8988T (cell line): ENCODE measurements at regions not wholly inside any gene's neighbourhood (a gene's known extent, or its start where the extent isn't known, plus 50 kb on each side); places are given as distances from the start of the nearest gene placed in this dataset.

ENCODE experiments used
- DNase-seq: peaks from one replicate; pipeline ENCODE4 v3.0.0; 2011

GRCh38 chr21:15152591-15152990 lies 87.8 kb upstream of the NRIP1 start:
- DNase-seq = no peak

GRCh38 chr21:15159382-15160020 lies 94.7 kb upstream of the NRIP1 start:
- DNase-seq = no peak

- DNase-seq = no peak
Observed at GRCh38 chr21:15160136-15160535, 95.3 kb upstream of the NRIP1 start.

GRCh38 chr21:15162921-15163320 lies 98.1 kb upstream of the NRIP1 start:
- DNase-seq = no peak

- DNase-seq = no peak
Observed at GRCh38 chr21:15164273-15164672, 99.5 kb upstream of the NRIP1 start.

- DNase-seq = no peak
Observed at GRCh38 chr21:15164678-15165303, 100.0 kb upstream of the NRIP1 start.

DNA sequence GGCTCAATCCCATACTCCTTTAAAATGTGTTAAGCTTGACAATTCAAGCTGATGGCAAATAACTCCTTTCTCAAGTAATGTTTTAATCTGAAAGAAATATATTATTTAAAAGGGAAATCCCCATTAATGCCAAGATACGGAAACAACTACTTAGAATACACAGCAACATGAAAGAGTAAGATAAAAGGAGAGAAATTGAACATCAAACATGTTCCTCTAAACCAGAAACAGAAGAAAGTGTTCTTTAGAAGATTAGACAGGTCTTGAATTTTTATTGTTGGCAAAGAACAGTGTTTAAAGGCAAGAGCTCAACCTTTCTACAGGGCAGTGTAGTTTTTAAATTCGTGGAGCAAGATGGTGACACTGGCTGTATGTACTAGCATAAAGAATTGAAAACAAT lies 105.8 kb upstream of the NRIP1 start:
- DNase-seq = no peak

- no peak for DNase-seq
Observed at GRCh38 chr21:15171546-15171945, 106.7 kb upstream of the NRIP1 start.

- no peak for DNase-seq
Observed at GRCh38 chr21:15172963-15173362, 108.2 kb upstream of the NRIP1 start.

DNA sequence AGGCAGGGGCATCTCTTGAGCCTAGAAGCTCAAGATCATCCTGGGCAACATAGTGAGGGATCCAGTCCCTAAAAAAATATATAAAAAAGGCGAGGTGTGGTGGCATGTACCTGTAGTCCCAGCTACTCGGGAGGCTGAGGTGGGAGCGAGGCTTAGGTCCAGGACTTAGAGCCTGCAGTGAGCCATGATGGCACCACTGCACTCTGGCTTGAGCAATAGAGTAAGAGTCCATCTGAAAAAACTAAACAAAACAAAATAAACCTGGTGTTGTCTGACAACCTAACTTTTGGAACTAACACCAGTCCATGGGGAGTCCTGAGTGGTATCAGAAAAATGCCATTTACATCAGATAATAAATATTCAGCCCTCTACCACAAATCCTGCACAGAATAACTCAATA lies 110.1 kb upstream of the NRIP1 start:
- DNase-seq = no peak

DNA sequence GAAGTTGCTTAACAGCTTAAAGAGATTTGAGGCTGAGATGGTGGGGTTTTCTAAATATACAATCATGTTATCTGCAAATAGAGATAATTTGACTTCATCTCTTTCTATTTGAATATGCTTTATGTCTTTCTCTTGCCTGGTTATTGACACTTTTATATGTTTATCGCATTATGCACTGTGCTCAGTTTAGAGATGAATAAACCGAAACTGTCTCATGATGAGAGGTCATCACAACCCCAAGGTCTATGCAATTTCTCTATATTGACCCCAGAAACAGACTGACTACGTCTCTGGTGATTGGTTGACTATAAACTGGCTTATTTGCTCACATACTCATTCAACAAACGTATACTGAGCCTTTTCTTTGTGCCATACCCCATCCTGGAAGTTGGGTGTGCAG lies 117.9 kb upstream of the NRIP1 start:
- no peak for DNase-seq

DNA sequence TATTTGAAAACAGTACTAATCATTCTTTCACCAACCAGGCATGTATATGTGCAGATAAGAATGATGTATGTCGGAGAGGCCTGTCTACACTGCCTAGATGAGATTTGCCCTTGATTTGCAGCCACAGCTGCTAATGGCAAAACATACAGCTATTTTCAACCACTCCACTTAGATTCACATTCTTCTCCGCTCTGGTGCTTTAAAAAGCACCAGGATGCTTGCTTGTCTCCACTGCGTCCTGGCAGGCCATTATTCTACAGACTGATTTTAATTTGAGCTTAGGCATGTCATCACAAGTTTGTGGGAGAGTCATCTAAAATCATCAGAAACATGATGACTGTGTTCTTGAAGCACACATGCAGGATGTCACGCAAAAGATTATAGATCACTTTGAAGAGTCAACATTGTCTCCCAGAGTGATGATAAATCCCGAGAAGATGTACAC lies 119.0 kb upstream of the NRIP1 start:
- DNase-seq = no peak

DNA sequence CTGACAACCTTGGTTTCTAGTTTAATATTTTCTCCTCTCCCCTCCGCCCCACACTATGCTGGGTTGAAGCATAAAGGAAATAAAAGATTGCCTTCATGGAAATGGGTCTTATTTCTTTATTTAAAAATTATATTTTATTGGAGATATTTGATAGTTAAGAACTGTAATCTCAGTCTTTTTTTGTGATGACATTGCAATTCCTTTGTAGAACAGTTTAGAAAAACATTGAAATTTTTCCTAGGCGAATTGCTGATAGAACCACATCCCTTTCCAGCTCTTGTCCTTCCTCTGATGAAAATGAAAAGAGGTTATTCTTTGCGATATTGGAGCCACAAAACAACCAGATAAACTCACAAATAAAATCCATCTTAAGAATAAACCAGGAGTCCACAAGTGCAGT lies 125.6 kb upstream of the NRIP1 start:
- no peak for DNase-seq

DNA sequence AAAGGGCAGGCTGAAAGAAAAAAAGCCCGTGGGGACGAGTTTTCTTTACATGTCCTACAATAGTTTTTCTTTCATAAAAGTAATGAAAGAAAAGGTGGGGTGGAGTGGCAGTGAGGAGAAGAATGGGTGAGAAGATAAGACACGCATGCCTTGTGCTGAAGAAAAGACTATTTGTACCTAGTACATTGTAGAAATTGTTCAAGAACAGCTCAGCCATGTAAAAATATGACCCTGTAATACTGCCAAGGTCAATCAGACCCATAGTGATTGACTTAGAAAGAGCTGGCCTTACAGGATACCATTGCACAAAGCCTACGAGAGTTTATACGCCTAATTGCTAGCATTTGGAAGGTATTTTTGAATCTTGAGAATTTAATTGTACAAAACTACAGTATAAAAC lies 126.0 kb upstream of the NRIP1 start:
- no peak for DNase-seq

DNA sequence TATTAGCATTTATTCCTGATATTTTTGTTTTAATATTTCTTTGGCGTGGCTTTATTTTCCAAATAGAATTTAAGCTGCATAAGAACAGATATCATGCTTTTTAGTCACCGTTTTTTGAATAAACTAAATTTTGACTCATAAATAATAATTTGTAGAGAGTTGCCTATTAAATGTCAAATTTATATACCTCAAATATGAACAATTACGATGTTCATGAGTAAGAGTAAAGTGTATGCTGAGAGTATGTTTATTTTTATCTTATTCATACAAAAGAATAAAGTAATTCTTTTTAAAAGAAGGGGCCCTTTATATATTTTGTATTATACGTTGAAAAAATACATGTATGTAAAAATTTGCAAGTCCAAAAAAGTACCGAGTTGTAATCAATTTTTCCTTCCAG lies 126.5 kb upstream of the NRIP1 start:
- DNase-seq = no peak

DNA sequence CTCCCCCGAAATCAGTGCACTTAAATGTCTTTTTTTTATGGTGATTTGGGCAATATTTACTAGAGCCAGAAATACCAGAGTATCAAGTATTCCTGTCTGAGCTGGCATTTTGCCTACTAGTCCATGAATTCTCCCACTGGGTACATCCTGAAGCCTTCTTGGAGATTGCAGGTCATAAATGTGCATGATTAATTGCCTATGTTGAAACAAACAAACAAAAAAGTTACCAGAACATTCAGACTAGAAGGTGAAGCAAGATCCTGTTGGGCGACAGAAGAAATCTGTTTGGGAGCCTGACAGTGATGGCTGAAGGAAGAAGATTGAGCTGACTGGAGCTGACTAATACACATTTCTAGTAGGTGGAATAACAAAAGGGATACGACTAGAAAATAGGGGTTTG lies 127.4 kb upstream of the NRIP1 start:
- no peak for DNase-seq

DNA sequence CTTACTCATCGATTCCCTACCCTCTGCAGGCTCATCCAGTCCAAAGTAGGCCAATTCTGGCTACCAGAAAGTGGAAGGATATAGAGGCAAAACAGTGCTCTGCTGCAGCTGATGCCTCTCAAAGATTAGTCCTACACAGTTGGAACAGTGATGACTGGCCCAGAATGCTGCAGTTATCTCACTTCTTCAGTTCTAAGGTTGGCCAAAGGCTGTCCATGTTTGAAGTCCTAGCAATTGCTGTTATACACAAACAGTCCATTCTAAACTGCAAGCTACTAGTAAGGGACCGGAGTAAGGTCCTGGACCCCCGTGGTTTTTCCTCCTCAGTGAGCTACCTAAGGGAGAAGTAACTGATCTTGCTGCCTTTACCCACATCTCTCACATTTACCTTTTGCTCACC lies 129.1 kb upstream of the NRIP1 start:
- DNase-seq = no peak

- DNase-seq = no peak
Observed at GRCh38 chr21:15195104-15195503, 130.3 kb upstream of the NRIP1 start.

GRCh38 chr21:15195768-15196167 lies 131.0 kb upstream of the NRIP1 start:
- no peak for DNase-seq

GRCh38 chr21:15197696-15198095 lies 132.9 kb upstream of the NRIP1 start:
- no peak for DNase-seq

DNA sequence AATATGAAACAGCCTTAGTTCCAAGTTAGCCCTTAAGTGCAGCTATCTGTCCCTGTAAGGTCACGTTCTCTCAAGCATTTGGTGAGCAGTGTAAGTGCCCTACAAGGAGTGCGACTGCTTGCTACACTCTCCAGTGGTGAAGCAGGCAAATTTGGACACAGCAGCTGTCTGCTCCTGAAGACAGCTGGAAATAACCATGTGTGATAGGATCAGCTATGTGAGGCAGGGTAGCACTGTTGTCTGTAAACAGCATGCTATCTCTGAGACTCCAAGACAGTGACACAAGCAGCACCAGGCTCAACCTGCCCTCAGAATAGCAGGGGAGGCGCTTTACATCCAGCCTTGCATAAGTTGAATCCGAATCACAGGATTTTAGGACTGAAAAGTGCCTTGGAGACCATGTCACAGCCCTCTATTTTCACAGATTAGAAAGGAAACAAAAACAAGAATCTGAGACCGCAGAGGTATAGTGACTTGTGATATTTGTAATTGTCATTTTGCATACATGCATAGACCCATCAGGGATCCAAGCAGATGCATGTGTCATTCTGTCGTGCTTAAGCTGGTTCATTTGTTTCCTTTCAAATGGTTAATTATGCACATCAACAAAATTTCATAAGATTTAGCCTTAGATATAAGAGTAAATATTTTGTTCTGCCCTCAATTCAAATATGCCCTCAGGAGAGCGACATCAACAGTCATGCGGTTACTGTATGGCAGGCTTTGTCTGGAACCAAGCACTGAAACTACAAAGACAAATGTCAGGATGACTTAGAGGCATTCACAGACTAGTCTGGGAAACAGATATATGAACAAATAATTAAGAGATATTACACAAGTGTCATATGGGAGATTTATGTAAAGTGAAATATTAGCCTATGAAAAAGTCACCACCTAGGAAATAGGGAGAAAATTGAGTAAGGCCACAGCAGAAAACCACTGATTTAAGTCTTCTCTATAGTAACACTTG lies 134.9 kb upstream of the NRIP1 start:
- DNase-seq = no peak

DNA sequence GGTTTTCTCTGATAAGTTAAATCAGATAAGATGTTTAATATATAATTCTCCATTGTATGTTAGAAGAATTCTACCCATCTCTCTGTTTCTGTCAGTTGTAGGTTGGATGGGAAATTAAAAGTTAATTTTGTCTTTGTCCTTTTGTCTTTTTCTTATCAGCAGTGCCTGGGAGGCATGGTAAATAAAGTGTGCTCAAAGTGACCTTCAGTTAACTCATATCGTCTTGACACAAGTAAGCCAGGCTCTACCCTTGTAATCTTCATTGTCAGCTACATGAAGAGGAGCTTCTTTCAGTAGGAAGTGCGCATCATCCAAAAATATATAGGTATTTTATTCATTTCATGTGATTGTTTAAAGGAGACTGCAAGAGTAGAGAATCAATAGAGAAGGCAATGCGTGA lies 138.9 kb upstream of the NRIP1 start:
- no peak for DNase-seq

DNA sequence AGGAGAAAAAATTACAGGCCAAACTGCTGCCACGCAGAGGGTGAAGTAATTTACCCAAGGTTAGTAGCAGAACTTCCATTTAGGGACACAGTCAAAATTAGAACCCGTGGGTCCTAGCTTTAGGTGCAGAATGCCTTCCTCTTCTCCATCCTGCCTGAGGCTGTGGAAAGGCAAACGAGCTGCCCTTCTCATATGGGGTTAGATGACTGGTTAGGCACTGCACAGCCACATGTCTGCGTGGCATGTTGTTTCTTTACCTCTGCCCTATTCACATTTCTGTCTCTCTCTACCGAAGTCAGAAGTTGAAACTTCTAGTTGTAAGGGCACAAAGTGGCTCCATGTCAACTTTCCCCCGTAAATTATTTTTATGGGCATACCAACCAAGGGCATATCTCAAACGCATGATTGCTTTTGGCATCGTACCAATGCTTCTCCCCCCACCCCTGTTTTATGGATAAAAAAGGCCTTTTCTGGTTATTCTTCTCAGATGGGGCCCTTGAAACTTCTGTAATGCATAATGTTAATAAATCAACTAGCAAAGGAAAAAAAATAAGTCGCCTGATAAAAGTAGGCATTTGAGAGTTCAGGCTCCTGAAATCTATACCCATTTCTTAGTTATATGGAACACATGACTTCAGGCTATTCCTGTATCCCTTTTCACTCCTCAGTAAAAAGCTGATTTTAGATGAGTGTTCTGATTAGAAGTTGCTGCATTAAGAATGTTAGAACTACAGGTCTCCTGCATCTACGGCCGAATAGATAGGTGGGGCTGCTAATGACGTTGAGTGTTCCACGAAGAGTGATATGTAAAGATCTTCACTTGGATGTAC lies 139.6 kb upstream of the NRIP1 start:
- no peak for DNase-seq
